ENCODE measurements at regions not wholly inside any gene's neighbourhood (a gene's known extent, or its start where the extent isn't known, plus 50 kb on each side); places are given as distances from the start of the nearest gene placed in this dataset.
A peak's percentile ranks its signal among the peaks of the same experiment; 100 is the strongest.

DNA sequence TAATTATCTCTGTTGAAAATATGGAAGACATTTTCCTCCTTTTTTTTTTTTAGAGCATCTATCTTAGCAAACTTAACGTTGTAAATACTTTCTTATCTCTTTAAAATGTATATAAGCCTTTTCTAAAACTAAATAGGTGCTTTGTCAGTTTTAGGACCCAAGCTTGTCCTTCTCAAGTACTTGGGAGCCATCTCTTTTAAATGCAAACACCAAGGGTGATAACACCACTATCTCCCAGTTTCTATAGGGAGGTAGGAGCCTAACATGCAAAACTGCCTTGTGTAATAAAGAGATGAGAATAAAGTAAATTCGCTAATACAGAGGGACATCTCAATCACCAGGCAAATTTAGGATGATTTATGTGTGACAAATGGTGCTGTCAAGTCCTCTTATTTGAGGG is 157.0 kb upstream of the FAM83B start:
- no peaks in the 10 kb centered on the region for H3K4me1 ChIP-seq (ENCODE audit: control extremely low read depth in 1 of 4, control insufficient read depth in 4 of 4, insufficient read depth in 4 of 4, low read length in 3 of 4)
- H3K4me3 ChIP-seq (ENCODE audit: control insufficient read depth in 1 of 7, extremely low read depth in 1 of 7, insufficient read depth in 4 of 7, low read depth in 2 of 7, low read length in 6 of 7): no peak overlapping the region
- H3K27me3 ChIP-seq (replicated peaks in 2 of 5; ENCODE audit: control insufficient read depth in 4 of 5, insufficient read depth in 5 of 5, low read length in 4 of 5): no peaks in the 10 kb centered on the region
- CTCF ChIA-PET: no interaction called here
- no peaks in the 10 kb centered on the region for H3K36me3 ChIP-seq (ENCODE audit: control insufficient read depth in 4 of 4, insufficient read depth in 4 of 4, low read length in 3 of 4)
- POLR2A ChIA-PET: no interaction called here
- no peaks in the 10 kb centered on the region for H3K9me3 ChIP-seq (ENCODE audit: control extremely low read depth in 1 of 5, control insufficient read depth in 4 of 5, insufficient read depth in 2 of 5, low read depth in 1 of 5, low read length in 4 of 5)
- no CpG with 5 or more reads among the region's 2 CpGs for WGBS (ENCODE audit: insufficient coverage)
- no peak for DNase-seq
- H3K27ac ChIP-seq (ENCODE audit: insufficient read depth in 1 of 2, low read depth in 1 of 2, low read length in 2 of 2, poor library complexity in 1 of 2, severe bottlenecking in 2 of 2): no peak overlapping the region

- 100% methylated on average over 1 of the region's 5 CpGs for WGBS (ENCODE audit: insufficient coverage)
- no peak for DNase-seq
- no peaks in the 10 kb centered on the region for H3K9me3 ChIP-seq (ENCODE audit: control extremely low read depth in 1 of 5, control insufficient read depth in 4 of 5, insufficient read depth in 2 of 5, low read depth in 1 of 5, low read length in 4 of 5)
- H3K4me1 ChIP-seq (ENCODE audit: control extremely low read depth in 1 of 4, control insufficient read depth in 4 of 4, insufficient read depth in 4 of 4, low read length in 3 of 4): no peaks in the 10 kb centered on the region
- no peak overlapping the region for H3K4me3 ChIP-seq (ENCODE audit: control insufficient read depth in 1 of 7, extremely low read depth in 1 of 7, insufficient read depth in 4 of 7, low read depth in 2 of 7, low read length in 6 of 7)
- no peaks in the 10 kb centered on the region for H3K36me3 ChIP-seq (ENCODE audit: control insufficient read depth in 4 of 4, insufficient read depth in 4 of 4, low read length in 3 of 4)
- no peaks in the 10 kb centered on the region for H3K27me3 ChIP-seq (replicated peaks in 2 of 5; ENCODE audit: control insufficient read depth in 4 of 5, insufficient read depth in 5 of 5, low read length in 4 of 5)
- CTCF ChIA-PET: no interaction called here
- POLR2A ChIA-PET: no interaction called here
- no peak overlapping the region for H3K27ac ChIP-seq (ENCODE audit: insufficient read depth in 1 of 2, low read depth in 1 of 2, low read length in 2 of 2, poor library complexity in 1 of 2, severe bottlenecking in 2 of 2)
Measured at GRCh38 chr6:54690596-54690995, 156.0 kb upstream of the FAM83B start.

DNA sequence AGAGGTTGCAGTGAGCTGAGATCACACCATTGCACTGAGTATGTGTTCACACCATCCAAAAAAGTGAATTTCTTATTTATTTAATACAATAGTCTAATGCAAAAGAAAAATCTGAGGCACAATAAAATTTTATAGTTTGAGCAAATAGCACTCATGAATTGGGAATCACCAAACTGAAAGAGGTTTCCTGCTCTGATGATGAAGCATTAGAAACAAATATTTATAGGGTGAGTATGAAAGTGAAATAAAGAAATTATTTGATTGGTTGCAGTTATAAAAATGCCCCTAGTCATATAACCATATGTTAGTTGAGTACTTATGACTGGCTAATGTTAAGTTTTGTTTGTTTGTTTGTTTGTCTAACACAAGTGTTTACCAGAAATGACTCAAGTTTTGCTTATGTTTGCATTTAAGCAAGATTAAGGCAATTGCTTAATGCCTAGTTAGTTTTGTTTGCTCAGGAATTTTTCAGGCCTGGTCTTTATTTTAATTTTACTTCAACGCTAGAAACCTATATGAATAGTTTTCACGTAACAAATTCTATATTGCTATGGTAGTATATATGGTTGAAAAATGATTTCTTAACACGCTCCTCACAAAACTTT is 151.5 kb upstream of the FAM83B start:
- no peaks in the 10 kb centered on the region for H3K4me1 ChIP-seq (ENCODE audit: control extremely low read depth in 1 of 4, control insufficient read depth in 4 of 4, insufficient read depth in 4 of 4, low read length in 3 of 4)
- no peak overlapping the region for H3K4me3 ChIP-seq (ENCODE audit: control insufficient read depth in 1 of 7, extremely low read depth in 1 of 7, insufficient read depth in 4 of 7, low read depth in 2 of 7, low read length in 6 of 7)
- DNase-seq: no peak
- WGBS (ENCODE audit: insufficient coverage): no CpG with 5 or more reads among the region's 3 CpGs
- H3K9me3 ChIP-seq (ENCODE audit: control extremely low read depth in 1 of 5, control insufficient read depth in 4 of 5, insufficient read depth in 2 of 5, low read depth in 1 of 5, low read length in 4 of 5): no peaks in the 10 kb centered on the region
- H3K27me3 ChIP-seq (replicated peaks in 2 of 5; ENCODE audit: control insufficient read depth in 4 of 5, insufficient read depth in 5 of 5, low read length in 4 of 5): no peaks in the 10 kb centered on the region
- POLR2A ChIA-PET: no interaction called here
- H3K27ac ChIP-seq (ENCODE audit: insufficient read depth in 1 of 2, low read depth in 1 of 2, low read length in 2 of 2, poor library complexity in 1 of 2, severe bottlenecking in 2 of 2): no peak overlapping the region
- H3K36me3 ChIP-seq (ENCODE audit: control insufficient read depth in 4 of 4, insufficient read depth in 4 of 4, low read length in 3 of 4): no peaks in the 10 kb centered on the region
- CTCF ChIA-PET: no interaction called here

DNA sequence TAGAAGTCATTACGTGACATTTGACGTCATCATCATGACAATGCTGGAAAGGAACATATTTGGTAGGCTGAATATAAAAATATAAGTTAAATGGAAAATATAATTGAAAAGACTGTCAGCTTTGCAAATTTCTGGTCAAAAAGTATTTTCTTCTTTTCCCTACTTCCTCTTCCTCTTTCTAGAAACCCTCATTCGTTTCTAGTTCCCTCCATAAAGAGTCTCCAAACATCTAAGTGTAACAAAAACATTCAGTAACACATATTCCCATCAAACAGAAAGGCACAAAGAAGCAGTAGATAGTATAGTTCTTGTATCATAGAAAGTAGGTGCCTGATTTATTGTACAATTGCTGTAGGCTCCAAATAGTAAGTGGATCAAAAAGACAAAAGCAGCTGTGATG is 150.8 kb upstream of the FAM83B start:
- Histone ChIP-seq H3K27me3 (replicated peaks in 2 of 5; ENCODE audit: control insufficient read depth in 4 of 5, insufficient read depth in 5 of 5, low read length in 4 of 5) (no peaks in the 10 kb centered on the region), H3K9me3 (ENCODE audit: control extremely low read depth in 1 of 5, control insufficient read depth in 4 of 5, insufficient read depth in 2 of 5, low read depth in 1 of 5, low read length in 4 of 5) (no peaks in the 10 kb centered on the region), H3K4me1 (ENCODE audit: control extremely low read depth in 1 of 4, control insufficient read depth in 4 of 4, insufficient read depth in 4 of 4, low read length in 3 of 4) (no peaks in the 10 kb centered on the region), H3K27ac (ENCODE audit: insufficient read depth in 1 of 2, low read depth in 1 of 2, low read length in 2 of 2, poor library complexity in 1 of 2, severe bottlenecking in 2 of 2) (no peak overlapping the region), H3K36me3 (ENCODE audit: control insufficient read depth in 4 of 4, insufficient read depth in 4 of 4, low read length in 3 of 4) (no peaks in the 10 kb centered on the region), H3K4me3 (ENCODE audit: control insufficient read depth in 1 of 7, extremely low read depth in 1 of 7, insufficient read depth in 4 of 7, low read depth in 2 of 7, low read length in 6 of 7) (no peak overlapping the region)
- WGBS (ENCODE audit: insufficient coverage): no CpG with 5 or more reads among the region's 3 CpGs
- ChIA-PET POLR2A (no interaction called here), CTCF (interaction anchor here (1.2 kb wide), 1 partner anchor 10 kb away, joined by 3 read pairs; no protein-coding TSS in a partner anchor)
- DNase-seq: peak in 2 of 3 donors; percentile 0 to 21

DNA sequence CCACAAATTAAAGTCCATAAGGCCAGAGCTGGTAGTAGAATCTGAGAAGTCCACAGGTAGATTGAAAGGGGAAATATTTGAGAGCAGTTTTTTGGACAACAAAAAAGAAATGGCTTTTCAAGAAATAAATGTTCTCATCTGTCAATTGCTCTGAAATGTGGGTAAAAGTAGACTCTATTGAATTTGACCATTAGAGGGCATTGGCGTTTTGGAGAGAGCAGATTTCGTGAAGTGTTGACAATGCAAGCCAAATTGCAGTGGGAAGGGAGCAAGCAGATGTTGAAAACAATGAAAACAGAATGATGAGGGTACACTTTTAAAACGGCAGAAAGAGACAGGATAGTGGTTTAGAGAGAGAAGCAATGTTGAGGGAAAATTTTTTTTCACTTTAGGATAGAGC is 149.1 kb upstream of the FAM83B start:
- H3K27me3 ChIP-seq (replicated peaks in 2 of 5; ENCODE audit: control insufficient read depth in 4 of 5, insufficient read depth in 5 of 5, low read length in 4 of 5): no peaks in the 10 kb centered on the region
- no peak overlapping the region for H3K4me3 ChIP-seq (ENCODE audit: control insufficient read depth in 1 of 7, extremely low read depth in 1 of 7, insufficient read depth in 4 of 7, low read depth in 2 of 7, low read length in 6 of 7)
- 94% methylated on average over 3 of the region's 3 CpGs for WGBS (ENCODE audit: insufficient coverage)
- CTCF ChIA-PET: no interaction called here
- no peaks in the 10 kb centered on the region for H3K9me3 ChIP-seq (ENCODE audit: control extremely low read depth in 1 of 5, control insufficient read depth in 4 of 5, insufficient read depth in 2 of 5, low read depth in 1 of 5, low read length in 4 of 5)
- no peak overlapping the region for H3K27ac ChIP-seq (ENCODE audit: insufficient read depth in 1 of 2, low read depth in 1 of 2, low read length in 2 of 2, poor library complexity in 1 of 2, severe bottlenecking in 2 of 2)
- H3K36me3 ChIP-seq (ENCODE audit: control insufficient read depth in 4 of 4, insufficient read depth in 4 of 4, low read length in 3 of 4): no peaks in the 10 kb centered on the region
- POLR2A ChIA-PET: no interaction called here
- no peaks in the 10 kb centered on the region for H3K4me1 ChIP-seq (ENCODE audit: control extremely low read depth in 1 of 4, control insufficient read depth in 4 of 4, insufficient read depth in 4 of 4, low read length in 3 of 4)
- no peak for DNase-seq

GRCh38 chr6:54698974-54699373 is 147.6 kb upstream of the FAM83B start:
- no peak for DNase-seq
- Histone ChIP-seq H3K27ac (ENCODE audit: insufficient read depth in 1 of 2, low read depth in 1 of 2, low read length in 2 of 2, poor library complexity in 1 of 2, severe bottlenecking in 2 of 2) (no peak overlapping the region), H3K27me3 (replicated peaks in 2 of 5; ENCODE audit: control insufficient read depth in 4 of 5, insufficient read depth in 5 of 5, low read length in 4 of 5) (no peaks in the 10 kb centered on the region), H3K4me3 (ENCODE audit: control insufficient read depth in 1 of 7, extremely low read depth in 1 of 7, insufficient read depth in 4 of 7, low read depth in 2 of 7, low read length in 6 of 7) (no peak overlapping the region), H3K9me3 (ENCODE audit: control extremely low read depth in 1 of 5, control insufficient read depth in 4 of 5, insufficient read depth in 2 of 5, low read depth in 1 of 5, low read length in 4 of 5) (no peaks in the 10 kb centered on the region), H3K36me3 (ENCODE audit: control insufficient read depth in 4 of 4, insufficient read depth in 4 of 4, low read length in 3 of 4) (no peaks in the 10 kb centered on the region), H3K4me1 (ENCODE audit: control extremely low read depth in 1 of 4, control insufficient read depth in 4 of 4, insufficient read depth in 4 of 4, low read length in 3 of 4) (no peaks in the 10 kb centered on the region)
- 83% methylated on average over 2 of the region's 3 CpGs for WGBS (ENCODE audit: insufficient coverage)
- POLR2A ChIA-PET: no interaction called here
- CTCF ChIA-PET: no interaction called here

DNA sequence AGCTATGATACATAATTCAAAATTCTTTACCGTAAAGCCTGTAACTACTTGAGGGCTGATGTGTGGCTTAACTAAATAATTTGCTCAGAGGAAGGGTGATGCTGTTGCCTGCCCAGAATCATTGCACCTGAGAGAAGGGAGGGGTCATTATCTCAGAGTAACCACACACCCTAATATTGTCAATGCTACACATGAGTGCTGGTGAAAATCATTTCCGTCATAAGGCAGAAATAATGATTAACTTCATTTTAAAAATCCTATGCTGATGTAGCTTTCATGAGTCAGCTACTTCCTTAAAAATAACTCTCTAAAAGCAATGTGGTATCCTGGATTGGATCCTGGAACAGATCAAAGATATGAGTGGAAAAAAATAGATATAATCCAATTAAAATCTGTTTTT is 146.4 kb upstream of the FAM83B start:
- no peak for DNase-seq
- ChIA-PET POLR2A (no interaction called here), CTCF (interaction anchor here (3.1 kb wide), 1 partner anchor 17 kb away, joined by 16 read pairs; no protein-coding TSS in a partner anchor)
- no CpG with 5 or more reads among the region's 2 CpGs for WGBS (ENCODE audit: insufficient coverage)
- Histone ChIP-seq H3K27ac (ENCODE audit: insufficient read depth in 1 of 2, low read depth in 1 of 2, low read length in 2 of 2, poor library complexity in 1 of 2, severe bottlenecking in 2 of 2) (no peak overlapping the region), H3K4me3 (ENCODE audit: control insufficient read depth in 1 of 7, extremely low read depth in 1 of 7, insufficient read depth in 4 of 7, low read depth in 2 of 7, low read length in 6 of 7) (no peak overlapping the region), H3K27me3 (replicated peaks in 2 of 5; ENCODE audit: control insufficient read depth in 4 of 5, insufficient read depth in 5 of 5, low read length in 4 of 5) (no peaks in the 10 kb centered on the region), H3K36me3 (ENCODE audit: control insufficient read depth in 4 of 4, insufficient read depth in 4 of 4, low read length in 3 of 4) (no peaks in the 10 kb centered on the region), H3K9me3 (ENCODE audit: control extremely low read depth in 1 of 5, control insufficient read depth in 4 of 5, insufficient read depth in 2 of 5, low read depth in 1 of 5, low read length in 4 of 5) (no peaks in the 10 kb centered on the region), H3K4me1 (ENCODE audit: control extremely low read depth in 1 of 4, control insufficient read depth in 4 of 4, insufficient read depth in 4 of 4, low read length in 3 of 4) (no peaks in the 10 kb centered on the region)

Data from common myeloid progenitor, CD34-positive (primary cell).